MM.1S (cell line): ENCODE measurements at regions not wholly inside any gene's neighbourhood (a gene's known extent, or its start where the extent isn't known, plus 50 kb on each side); places are given as distances from the start of the nearest gene placed in this dataset.

Experiments
- DNase-seq: peaks from one replicate; pipeline ENCODE4 v3.0.0-alpha.2; 2015
- H2AFZ ChIP-seq: fragments of 300-600 bp; sonication (generic); 2 replicates; pipeline ENCODE4 v1.6.0; 2016; ENCODE audit warnings: antibody characterized with exemption, low read length
- H3F3A ChIP-seq: fragments of 300-600 bp; sonication (generic); 2 replicates; pipeline ENCODE4 v1.6.1; 2016; ENCODE audit warnings: mild to moderate bottlenecking, antibody characterized with exemption, low read length, moderate library complexity, mixed read lengths; ENCODE audit not compliant: insufficient read depth
- H3K27ac ChIP-seq: fragments of 300-600 bp; sonication (generic); 2 replicates; pipeline ENCODE4 v1.5.1; 2016; ENCODE audit warnings: mild to moderate bottlenecking, low read length
- H3K27me3 ChIP-seq: fragments of 300-600 bp; sonication (generic); replicated peaks from 2 replicates; pipeline ENCODE4 v1.6.0; 2016; ENCODE audit warnings: low read length; ENCODE audit not compliant: insufficient read depth
- H3K36me3 ChIP-seq: fragments of 300-600 bp; sonication (generic); replicated peaks from 2 replicates; pipeline ENCODE4 v1.6.1; 2016; ENCODE audit warnings: mild to moderate bottlenecking, low read length, mixed read lengths; ENCODE audit not compliant: insufficient read depth
- H3K4me1 ChIP-seq: fragments of 300-600 bp; sonication (generic); 2 replicates; pipeline ENCODE4 v1.6.1; 2016; ENCODE audit warnings: low read length, mixed read lengths
- H3K4me2 ChIP-seq: fragments of 300-600 bp; sonication (generic); 2 replicates; pipeline ENCODE4 v1.6.0; 2016; ENCODE audit warnings: low read depth, low read length
- H3K4me3 ChIP-seq: fragments of 300-600 bp; sonication (generic); 2 replicates; pipeline ENCODE4 v1.5.1; 2016; ENCODE audit warnings: low read length, mixed read lengths
- H3K79me2 ChIP-seq: fragments of 300-600 bp; sonication (generic); 2 replicates; pipeline ENCODE4 v1.6.1; 2016; ENCODE audit warnings: mixed run types, low read length, mixed read lengths
- H3K9ac ChIP-seq: fragments of 300-600 bp; sonication (generic); 2 replicates; pipeline ENCODE4 v1.6.1; 2016; ENCODE audit warnings: low read length, mixed read lengths
- H3K9me2 ChIP-seq: fragments of 300-600 bp; sonication (generic); replicated peaks from 2 replicates; pipeline ENCODE4 v1.6.1; 2016; ENCODE audit warnings: mild to moderate bottlenecking, low read length, mixed read lengths; ENCODE audit not compliant: insufficient read depth
- H3K9me3 ChIP-seq: fragments of 300-600 bp; sonication (generic); replicated peaks from 2 replicates; pipeline ENCODE4 v1.6.1; 2016; ENCODE audit warnings: mild to moderate bottlenecking, low read length, mixed read lengths; ENCODE audit not compliant: insufficient read depth
- H4K20me1 ChIP-seq: fragments of 300-600 bp; sonication (generic); 2 replicates; pipeline ENCODE4 v1.6.1; 2016; ENCODE audit warnings: mild to moderate bottlenecking, low read length, moderate library complexity, mixed read lengths; ENCODE audit not compliant: insufficient read depth
- CTCF ChIP-seq: fragments of 300-600 bp; sonication (generic); IDR thresholded peaks from 2 replicates; pipeline ENCODE4 v1.5.1; 2016; ENCODE audit warnings: antibody characterized with exemption, low read length, mixed read lengths
- EZH2 ChIP-seq: fragments of 300-600 bp; sonication (generic); optimal IDR thresholded peaks from 2 replicates; pipeline ENCODE3; 2017; ENCODE audit warnings: low read depth, mild to moderate bottlenecking, antibody characterized with exemption, low read length, mixed read lengths
- EZH2phosphoT487 ChIP-seq: fragments of 300-600 bp; sonication (generic); IDR thresholded peaks from 2 replicates; pipeline ENCODE4 v1.6.1; 2018; ENCODE audit warnings: antibody characterized with exemption, low read length

- Histone ChIP-seq H3K9me2 (no peaks in the 10 kb centered on the region), H3K4me2 (no peak overlapping the region), H3K27me3 (no peaks in the 10 kb centered on the region), H2AFZ (no peak overlapping the region), H3K9ac (no peak overlapping the region), H3K9me3 (no peaks in the 10 kb centered on the region), H4K20me1 (no peaks in the 10 kb centered on the region), H3F3A (no peaks in the 10 kb centered on the region), H3K4me3 (no peak overlapping the region), H3K27ac (no peak overlapping the region), H3K36me3 (no peaks in the 10 kb centered on the region), H3K4me1 (no peaks in the 10 kb centered on the region), H3K79me2 (no peaks in the 10 kb centered on the region)
- TF ChIP-seq CTCF (no peak), EZH2 (no peak), EZH2phosphoT487 (no peak)
- DNase-seq, result no peak
Measured at GRCh38 chrX:26295425-26295824, 79.5 kb downstream of the MAGEB5 start.

DNA sequence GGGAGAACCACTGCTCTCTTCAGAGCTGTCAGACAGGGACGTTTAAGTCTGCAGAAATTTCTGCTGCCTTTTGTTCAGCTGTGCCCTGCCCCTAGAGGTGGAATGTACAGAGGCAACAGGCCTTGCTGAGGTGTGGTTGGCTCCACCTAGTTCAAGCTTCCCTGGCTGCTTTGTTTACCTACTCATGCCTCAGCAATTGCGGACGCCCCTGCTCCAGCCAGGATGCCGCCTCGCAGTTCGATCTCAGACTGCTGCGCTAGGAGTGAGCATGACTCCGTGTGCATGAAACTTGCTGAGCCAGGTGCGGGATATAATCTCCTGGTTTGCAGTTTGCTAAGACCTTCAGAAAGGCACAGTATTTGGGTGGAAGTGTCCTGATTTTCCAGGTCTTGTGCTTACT, 70.9 kb downstream of the MAGEB5 start:
- TF ChIP-seq EZH2 (no peak), CTCF (no peak), EZH2phosphoT487 (no peak)
- Histone ChIP-seq H3K27me3 (no peaks in the 10 kb centered on the region), H3K9ac (no peak overlapping the region), H2AFZ (no peak overlapping the region), H4K20me1 (no peaks in the 10 kb centered on the region), H3K79me2 (no peaks in the 10 kb centered on the region), H3K9me2 (no peaks in the 10 kb centered on the region), H3K27ac (no peak overlapping the region), H3K36me3 (no peaks in the 10 kb centered on the region), H3K4me1 (no peaks in the 10 kb centered on the region), H3K9me3 (no peaks in the 10 kb centered on the region), H3K4me2 (no peak overlapping the region), H3F3A (no peaks in the 10 kb centered on the region), H3K4me3 (no peak overlapping the region)
- no peak for DNase-seq
